ENCODE measurements at regions not wholly inside any gene's neighbourhood (a gene's known extent, or its start where the extent isn't known, plus 50 kb on each side); places are given as distances from the start of the nearest gene placed in this dataset.

DNA sequence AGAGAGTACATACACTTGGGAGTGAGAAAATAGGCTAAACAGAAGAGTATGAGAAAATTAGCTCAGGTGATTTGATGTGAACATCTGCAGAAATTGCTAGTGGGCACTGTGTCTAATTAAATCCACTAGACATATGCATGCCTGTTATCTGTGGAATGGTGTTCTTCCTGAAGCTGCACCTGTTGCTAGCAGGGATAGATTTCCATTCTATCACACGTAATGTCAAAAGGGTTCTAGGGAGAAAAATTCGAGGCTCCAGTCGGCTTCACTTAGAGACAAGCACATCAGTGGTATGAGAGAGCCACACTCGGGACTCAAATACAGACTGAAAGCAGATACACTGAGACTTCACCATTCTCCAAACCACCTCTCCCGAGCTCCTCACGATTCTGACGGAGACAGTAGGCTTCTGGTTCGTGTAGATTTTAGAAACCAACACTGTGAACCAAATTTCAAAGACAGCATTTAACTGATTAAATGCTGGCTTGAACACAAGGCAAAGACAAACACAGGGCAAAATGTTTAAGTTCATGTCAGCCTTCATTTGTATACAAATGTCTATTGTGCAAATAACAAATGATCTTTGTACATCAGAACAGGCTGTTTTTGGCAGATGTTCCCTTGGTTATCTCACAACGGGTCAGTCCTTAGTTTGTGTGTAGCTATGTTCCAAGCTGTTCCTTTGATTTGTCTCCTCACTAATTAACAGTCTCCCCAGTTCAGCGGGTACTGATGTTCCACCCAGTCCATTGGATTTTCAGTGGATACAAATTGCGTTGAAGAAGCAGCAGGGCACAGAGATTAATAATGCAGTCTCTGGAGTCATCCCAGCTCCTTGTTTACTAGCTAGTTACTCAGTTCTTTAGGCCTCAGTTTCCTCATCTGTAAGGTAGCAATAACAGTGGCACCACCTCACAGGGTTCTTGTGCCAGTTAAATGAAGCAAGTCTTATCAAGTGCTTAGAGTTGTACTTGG, 131.0 kb upstream of the IFNGR1 start:
- Histone ChIP-seq H3K36me3 (ENCODE audit: control insufficient read depth, insufficient read depth, low read length) (no peaks in the 10 kb centered on the region), H3K4me3 (ENCODE audit: low read depth, low read length) (no peak overlapping the region), H3K27me3 (ENCODE audit: control insufficient read depth, insufficient read depth, low read length) (no peaks in the 10 kb centered on the region; the same call in 1 of the 2 replicates)
- DNase-seq (ENCODE audit: low read depth): no peak
- CTCF ChIA-PET: no interaction called here
- TF ChIP-seq, protein P1, sequence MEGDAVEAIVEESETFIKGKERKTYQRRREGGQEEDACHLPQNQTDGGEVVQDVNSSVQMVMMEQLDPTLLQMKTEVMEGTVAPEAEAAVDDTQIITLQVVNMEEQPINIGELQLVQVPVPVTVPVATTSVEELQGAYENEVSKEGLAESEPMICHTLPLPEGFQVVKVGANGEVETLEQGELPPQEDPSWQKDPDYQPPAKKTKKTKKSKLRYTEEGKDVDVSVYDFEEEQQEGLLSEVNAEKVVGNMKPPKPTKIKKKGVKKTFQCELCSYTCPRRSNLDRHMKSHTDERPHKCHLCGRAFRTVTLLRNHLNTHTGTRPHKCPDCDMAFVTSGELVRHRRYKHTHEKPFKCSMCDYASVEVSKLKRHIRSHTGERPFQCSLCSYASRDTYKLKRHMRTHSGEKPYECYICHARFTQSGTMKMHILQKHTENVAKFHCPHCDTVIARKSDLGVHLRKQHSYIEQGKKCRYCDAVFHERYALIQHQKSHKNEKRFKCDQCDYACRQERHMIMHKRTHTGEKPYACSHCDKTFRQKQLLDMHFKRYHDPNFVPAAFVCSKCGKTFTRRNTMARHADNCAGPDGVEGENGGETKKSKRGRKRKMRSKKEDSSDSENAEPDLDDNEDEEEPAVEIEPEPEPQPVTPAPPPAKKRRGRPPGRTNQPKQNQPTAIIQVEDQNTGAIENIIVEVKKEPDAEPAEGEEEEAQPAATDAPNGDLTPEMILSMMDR (IDR thresholded peaks at IDR 0.05; ENCODE audit: insufficient read depth, low read depth, low read length): no peak
- POLR2A ChIA-PET: no interaction called here

DNA sequence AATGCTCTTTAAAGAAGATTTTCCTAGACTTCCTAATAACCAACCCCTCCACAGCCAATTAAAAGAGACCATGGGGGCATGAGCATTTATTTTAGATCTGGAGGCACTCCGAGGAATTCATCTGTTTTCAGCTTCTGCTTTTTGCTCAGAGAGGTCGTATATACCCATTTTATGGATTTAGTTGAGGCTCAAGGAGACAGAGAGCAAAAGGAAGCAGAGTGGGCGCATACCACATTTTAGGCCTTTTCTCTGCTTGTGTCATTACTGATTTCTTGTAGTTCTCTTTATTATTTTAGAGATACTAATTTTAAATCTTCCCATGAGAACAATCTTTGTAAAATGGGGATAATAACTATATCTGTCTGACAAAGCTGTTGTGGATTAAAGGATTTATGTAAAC, 129.6 kb upstream of the IFNGR1 start:
- TF ChIP-seq, protein P1 (IDR thresholded peaks at IDR 0.05; ENCODE audit: insufficient read depth, low read depth, low read length): no peak

DNA sequence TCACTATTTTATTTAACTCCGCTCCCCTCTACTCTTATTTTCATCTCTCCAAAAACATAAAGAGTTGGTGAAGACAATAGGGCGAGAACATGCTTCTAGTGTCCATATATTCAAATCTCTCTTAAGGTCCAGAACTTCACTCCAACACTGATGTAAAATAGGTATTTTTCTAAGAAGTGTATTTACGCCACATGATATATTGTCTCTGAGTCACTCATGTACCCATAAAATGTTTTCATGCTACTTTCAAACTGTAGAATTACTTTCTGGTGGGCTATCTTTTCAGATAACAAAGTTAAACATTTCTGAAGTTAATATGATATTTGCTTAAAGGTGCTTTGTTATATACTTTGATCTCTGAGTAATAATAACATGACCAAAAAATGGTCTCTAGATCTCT, 124.1 kb upstream of the IFNGR1 start:
- POLR2A ChIA-PET: no interaction called here
- Histone ChIP-seq H3K4me3 (ENCODE audit: low read depth, low read length) (no peak overlapping the region), H3K27me3 (ENCODE audit: control insufficient read depth, insufficient read depth, low read length) (peaks cover 3% of the 10 kb centered on the region; the same call in 1 of the 2 replicates), H3K36me3 (ENCODE audit: control insufficient read depth, insufficient read depth, low read length) (no peaks in the 10 kb centered on the region)
- CTCF ChIA-PET: interaction anchor here (0.7 to 1.2 kb wide), 2 partner anchors 29 to 632 kb away, joined by 3 to 4 read pairs; no protein-coding TSS in a partner anchor
- TF ChIP-seq, protein P1 (IDR thresholded peaks at IDR 0.05; ENCODE audit: insufficient read depth, low read depth, low read length): no peak
- DNase-seq (ENCODE audit: low read depth): no peak

More for the DNA sequence above, 129.6 kb upstream of the IFNGR1 start:
- ChIA-PET CTCF (no interaction called here), POLR2A (no interaction called here)
- Histone ChIP-seq H3K4me3 (ENCODE audit: low read depth, low read length) (no peak overlapping the region), H3K27me3 (ENCODE audit: control insufficient read depth, insufficient read depth, low read length) (peaks cover 3% of the 10 kb centered on the region; the same call in 1 of the 2 replicates), H3K36me3 (ENCODE audit: control insufficient read depth, insufficient read depth, low read length) (no peaks in the 10 kb centered on the region)
- no peak for DNase-seq (ENCODE audit: low read depth)

DNA sequence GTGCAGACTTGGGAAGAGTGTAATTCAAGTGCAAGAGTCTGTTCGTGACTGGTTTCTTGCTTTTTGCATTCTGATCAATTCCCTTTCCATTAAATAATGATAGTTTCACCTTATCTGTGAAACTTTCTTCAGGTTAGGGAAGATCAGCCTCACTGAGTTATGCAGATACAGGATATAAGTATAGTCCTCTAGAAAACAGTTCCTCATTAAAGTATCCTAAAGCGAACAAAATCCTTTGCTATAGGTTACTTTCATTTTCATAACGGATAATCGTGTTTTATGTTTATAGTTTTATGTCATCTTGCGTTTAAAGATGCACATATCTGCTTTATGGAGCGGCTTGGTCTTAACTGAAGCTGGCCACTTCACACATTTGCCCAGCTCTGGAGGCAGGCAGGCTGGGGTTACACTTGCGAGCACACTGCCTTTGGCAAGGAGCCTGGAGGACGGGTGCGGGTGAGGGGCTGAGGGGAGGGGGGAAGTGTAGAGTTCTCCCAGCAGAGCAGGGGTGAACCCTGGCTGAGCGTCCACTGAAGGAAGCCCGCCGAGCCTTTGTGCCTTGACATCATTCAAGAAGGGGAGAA, 123.5 kb upstream of the IFNGR1 start:
- DNase-seq (ENCODE audit: low read depth): no peak
- H3K27me3 ChIP-seq (ENCODE audit: control insufficient read depth, insufficient read depth, low read length): peaks cover 3% of the 10 kb centered on the region; the same call in 1 of the 2 replicates
- ChIA-PET CTCF (interaction anchor here (0.7 to 1.2 kb wide), 2 partner anchors 28 to 633 kb away, joined by 3 to 4 read pairs; no protein-coding TSS in a partner anchor), POLR2A (no interaction called here)
- H3K4me3 ChIP-seq (ENCODE audit: low read depth, low read length): no peak overlapping the region
- H3K36me3 ChIP-seq (ENCODE audit: control insufficient read depth, insufficient read depth, low read length): no peaks in the 10 kb centered on the region
- TF ChIP-seq, protein P1 (IDR thresholded peaks at IDR 0.05; ENCODE audit: insufficient read depth, low read depth, low read length): no peak

DNA sequence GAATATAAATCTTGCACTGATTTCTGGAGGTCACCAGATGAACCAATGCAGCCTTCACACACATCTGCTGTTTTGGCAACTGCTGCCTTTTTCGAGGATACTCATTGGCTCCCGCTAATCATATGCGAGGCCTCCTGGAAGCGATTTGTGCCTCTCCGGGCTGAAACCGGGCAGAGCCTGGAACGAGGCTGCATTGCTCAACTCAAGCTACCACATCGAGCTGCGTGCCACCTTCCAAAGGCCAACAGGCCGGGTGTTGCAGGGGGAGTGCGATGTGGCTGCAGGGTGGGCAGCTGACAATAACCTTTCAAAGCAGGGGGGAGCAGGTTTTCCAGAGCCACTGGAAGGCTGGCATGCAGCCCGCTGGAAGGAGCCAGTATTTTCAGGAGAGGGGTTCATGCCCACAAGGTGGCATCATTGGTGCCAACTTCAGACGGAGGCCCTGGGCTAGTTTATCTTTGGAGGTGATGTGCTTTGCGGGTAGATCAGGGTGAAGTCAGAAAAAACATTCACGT, 122.6 kb upstream of the IFNGR1 start:
- no peak for DNase-seq (ENCODE audit: low read depth)
- CTCF ChIA-PET: interaction anchor here (1.2 kb wide), 1 partner anchor 27 kb away, joined by 4 read pairs; no protein-coding TSS in a partner anchor
- TF ChIP-seq, protein P1 (IDR thresholded peaks at IDR 0.05; ENCODE audit: insufficient read depth, low read depth, low read length): no peak
- Histone ChIP-seq H3K36me3 (ENCODE audit: control insufficient read depth, insufficient read depth, low read length) (no peaks in the 10 kb centered on the region), H3K27me3 (ENCODE audit: control insufficient read depth, insufficient read depth, low read length) (peaks cover 3% of the 10 kb centered on the region; the same call in 1 of the 2 replicates), H3K4me3 (ENCODE audit: low read depth, low read length) (no peak overlapping the region)
- POLR2A ChIA-PET: no interaction called here

All from BJ (cell line).